NT2/D1 (cell line): ENCODE measurements at regions not wholly inside any gene's neighbourhood (a gene's known extent, or its start where the extent isn't known, plus 50 kb on each side); places are given as distances from the start of the nearest gene placed in this dataset.

Source experiments
- SUZ12 ChIP-seq: IDR thresholded peaks from 2 replicates; pipeline ENCODE4 v1.6.1; 2011; ENCODE audit not compliant: insufficient read length, insufficient read depth; ENCODE audit errors: extremely low read depth
- YY1 ChIP-seq: IDR thresholded peaks from 2 replicates; pipeline ENCODE4 v1.6.1; 2011; ENCODE audit not compliant: insufficient read length, insufficient read depth
- ZNF274 ChIP-seq: IDR thresholded peaks from 2 replicates; pipeline ENCODE4 v1.6.1; 2011; ENCODE audit warnings: mild to moderate bottlenecking, low read depth, low read length

DNA sequence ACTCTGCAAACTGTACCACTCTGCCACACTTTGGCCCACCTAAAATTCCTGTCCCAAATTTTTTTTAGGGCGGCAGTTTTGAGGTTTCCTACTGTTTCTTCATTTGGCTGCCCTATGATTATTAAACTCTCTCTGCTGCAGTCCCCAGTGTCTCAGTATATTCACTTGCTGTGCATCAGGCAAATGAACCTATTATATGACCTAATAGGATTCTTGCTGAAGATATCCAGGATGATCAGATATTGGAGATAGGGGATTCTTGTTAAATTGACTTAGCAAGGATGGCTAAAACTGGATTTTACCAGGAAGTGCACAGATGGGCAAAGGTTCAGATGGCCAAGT is 410.8 kb upstream of the DDI1 start:
- TF ChIP-seq ZNF274 (no peak), YY1 (no peak), SUZ12 (no peak)
